ENCODE measurements at regions not wholly inside any gene's neighbourhood (a gene's known extent, or its start where the extent isn't known, plus 50 kb on each side); places are given as distances from the start of the nearest gene placed in this dataset.

GRCh38 chr21:35346697-35347096 lies 297.6 kb upstream of the RUNX1 start:
- ATAC-seq (no peak), DNase-seq (no peak)
- H3K27me3 ChIP-seq, result peaks cover 0 to 20% (median 3%) of the 10 kb centered on the region in 7 donors
- H3K36me3 ChIP-seq, result no peaks in the 10 kb centered on the region
- H3K27ac ChIP-seq, result no peak overlapping the region
- intact Hi-C loops (cut with DNase I), result no loop called here
- 79 to 83% methylated on average over 4 of the region's 4 CpGs for WGBS, 2 donors
- TF ChIP-seq, protein P1, sequence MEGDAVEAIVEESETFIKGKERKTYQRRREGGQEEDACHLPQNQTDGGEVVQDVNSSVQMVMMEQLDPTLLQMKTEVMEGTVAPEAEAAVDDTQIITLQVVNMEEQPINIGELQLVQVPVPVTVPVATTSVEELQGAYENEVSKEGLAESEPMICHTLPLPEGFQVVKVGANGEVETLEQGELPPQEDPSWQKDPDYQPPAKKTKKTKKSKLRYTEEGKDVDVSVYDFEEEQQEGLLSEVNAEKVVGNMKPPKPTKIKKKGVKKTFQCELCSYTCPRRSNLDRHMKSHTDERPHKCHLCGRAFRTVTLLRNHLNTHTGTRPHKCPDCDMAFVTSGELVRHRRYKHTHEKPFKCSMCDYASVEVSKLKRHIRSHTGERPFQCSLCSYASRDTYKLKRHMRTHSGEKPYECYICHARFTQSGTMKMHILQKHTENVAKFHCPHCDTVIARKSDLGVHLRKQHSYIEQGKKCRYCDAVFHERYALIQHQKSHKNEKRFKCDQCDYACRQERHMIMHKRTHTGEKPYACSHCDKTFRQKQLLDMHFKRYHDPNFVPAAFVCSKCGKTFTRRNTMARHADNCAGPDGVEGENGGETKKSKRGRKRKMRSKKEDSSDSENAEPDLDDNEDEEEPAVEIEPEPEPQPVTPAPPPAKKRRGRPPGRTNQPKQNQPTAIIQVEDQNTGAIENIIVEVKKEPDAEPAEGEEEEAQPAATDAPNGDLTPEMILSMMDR (IDR thresholded peaks at IDR 0.05), result no peak
- no peak overlapping the region for H3K4me3 ChIP-seq
- peaks cover 0 to 3% (median 0%) of the 10 kb centered on the region in 11 donors for H3K9me3 ChIP-seq
- no peaks in the 10 kb centered on the region for H3K4me1 ChIP-seq

GRCh38 chr21:35345954-35346353 lies 296.9 kb upstream of the RUNX1 start:
- Histone ChIP-seq H3K27ac (no peak overlapping the region), H3K4me1 (no peaks in the 10 kb centered on the region), H3K9me3 (peaks cover 0 to 5% (median 0%) of the 10 kb centered on the region in 11 donors), H3K4me3 (no peak overlapping the region), H3K27me3 (peaks cover 0 to 20% (median 3%) of the 10 kb centered on the region in 7 donors), H3K36me3 (no peaks in the 10 kb centered on the region)
- TF ChIP-seq, protein P1 (IDR thresholded peaks at IDR 0.05), result no peak
- intact Hi-C loops (cut with DNase I), result no loop called here
- ATAC-seq (no peak), DNase-seq (no peak)

DNA sequence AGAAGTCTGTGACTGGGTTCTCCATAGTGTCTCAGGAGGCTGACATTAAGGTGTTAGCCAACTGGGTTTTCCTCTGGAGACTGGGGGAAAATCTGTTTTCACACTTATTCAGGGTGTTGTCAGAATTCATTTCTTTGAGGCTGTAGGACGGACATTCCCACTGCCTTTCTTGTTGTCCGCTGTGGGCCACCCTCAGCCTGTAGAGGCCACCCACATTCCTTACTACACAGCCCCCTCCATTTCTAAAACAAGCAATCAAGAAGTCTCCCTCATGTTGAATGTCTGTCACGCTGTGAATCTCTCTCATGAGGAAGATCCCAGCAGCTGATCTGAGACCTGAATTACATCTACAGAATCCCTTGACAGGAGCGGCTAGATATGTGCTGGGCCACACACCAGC lies 295.5 kb upstream of the RUNX1 start:
- Histone ChIP-seq H3K27me3 (peaks cover 0 to 20% (median 3%) of the 10 kb centered on the region in 7 donors), H3K36me3 (no peaks in the 10 kb centered on the region), H3K9me3 (peaks cover 0 to 5% (median 0%) of the 10 kb centered on the region in 11 donors), H3K4me3 (no peak overlapping the region), H3K4me1 (no peaks in the 10 kb centered on the region), H3K27ac (no peak overlapping the region)
- intact Hi-C loops (cut with DNase I), result no loop called here
- ATAC-seq, result no peak
- TF ChIP-seq, protein P1 (IDR thresholded peaks at IDR 0.05), result no peak
- 84% methylated on average over 4 of the region's 4 CpGs for WGBS, 2 donors
- DNase-seq, result no peak

GRCh38 chr21:35343046-35343819 lies 294.1 kb upstream of the RUNX1 start:
- Histone ChIP-seq H3K4me3 (no peak overlapping the region), H3K27ac (no peak overlapping the region), H3K4me1 (no peaks in the 10 kb centered on the region), H3K36me3 (no peaks in the 10 kb centered on the region), H3K27me3 (peaks cover 0 to 19% (median 3%) of the 10 kb centered on the region in 7 donors), H3K9me3 (peaks cover 0 to 5% (median 0%) of the 10 kb centered on the region in 11 donors)
- no peak for DNase-seq
- no peak for ATAC-seq
- TF ChIP-seq, protein P1 (IDR thresholded peaks at IDR 0.05), result no peak
- 73 to 79% methylated on average over 6 of the region's 6 CpGs for WGBS, 2 donors
- intact Hi-C loops (cut with DNase I), result no loop called here

All from heart right ventricle (tissue), 16 donors.